ENCODE measurements at regions not wholly inside any gene's neighbourhood (a gene's known extent, or its start where the extent isn't known, plus 50 kb on each side); places are given as distances from the start of the nearest gene placed in this dataset.

- Histone ChIP-seq H3K36me3 (no peaks in the 10 kb centered on the region), H3K4me1 (no peaks in the 10 kb centered on the region), H3K27ac (no peak overlapping the region), H3K4me3 (no peak overlapping the region), H3K9me3 (peaks cover 0 to 17% (median 8%) of the 10 kb centered on the region in 11 donors), H3K27me3 (peaks cover 0 to 32% (median 8%) of the 10 kb centered on the region in 7 donors)
- no peak for TF ChIP-seq CTCF (IDR thresholded peaks at IDR 0.05)
- intact Hi-C loops (cut with DNase I), result no loop called here
- DNase-seq (no peak), ATAC-seq (no peak)
- 80 to 84% methylated on average over 3 of the region's 3 CpGs for WGBS, 2 donors
Observed at GRCh38 chr15:69868756-69869155, 229.0 kb downstream of the TLE3 start.

- DNase-seq, result no peak
- TF ChIP-seq CTCF (IDR thresholded peaks at IDR 0.05), result no peak
- peaks cover 0 to 32% (median 7%) of the 10 kb centered on the region in 7 donors for H3K27me3 ChIP-seq
- H3K4me1 ChIP-seq, result no peaks in the 10 kb centered on the region
- H3K4me3 ChIP-seq, result no peak overlapping the region
- ATAC-seq, result no peak
- peaks cover 0 to 22% (median 13%) of the 10 kb centered on the region in 11 donors for H3K9me3 ChIP-seq
- 45 to 48% methylated on average over 2 of the region's 2 CpGs for WGBS, 2 donors
- H3K27ac ChIP-seq, result no peak overlapping the region
- no peaks in the 10 kb centered on the region for H3K36me3 ChIP-seq
- intact Hi-C loops (cut with DNase I), result no loop called here
Observed at GRCh38 chr15:69869291-69869690, 228.4 kb downstream of the TLE3 start.

- Histone ChIP-seq H3K4me3 (no peak overlapping the region), H3K4me1 (no peaks in the 10 kb centered on the region), H3K9me3 (peaks cover 0 to 29% (median 18%) of the 10 kb centered on the region in 11 donors), H3K27me3 (peaks cover 0 to 32% (median 7%) of the 10 kb centered on the region in 7 donors), H3K36me3 (no peaks in the 10 kb centered on the region), H3K27ac (no peak overlapping the region)
- WGBS, 2 donors, result 66 to 73% methylated on average over 9 of the region's 9 CpGs
- no peak for TF ChIP-seq CTCF (IDR thresholded peaks at IDR 0.05)
- DNase-seq, result no peak
- no peak for ATAC-seq
- intact Hi-C loops (cut with DNase I), result no loop called here
Observed at GRCh38 chr15:69869881-69870505, 227.7 kb downstream of the TLE3 start.

GRCh38 chr15:69871511-69872134, 226.1 kb downstream of the TLE3 start:
- H3K4me1 ChIP-seq, result no peaks in the 10 kb centered on the region
- TF ChIP-seq CTCF (IDR thresholded peaks at IDR 0.05), result no peak
- no peak for DNase-seq
- H3K4me3 ChIP-seq, result no peak overlapping the region
- peaks cover 0 to 31% (median 18%) of the 10 kb centered on the region in 11 donors for H3K9me3 ChIP-seq
- WGBS, 2 donors, result 77 to 85% methylated on average over 7 of the region's 7 CpGs
- no peak for ATAC-seq
- peaks cover 0 to 31% (median 7%) of the 10 kb centered on the region in 7 donors for H3K27me3 ChIP-seq
- H3K36me3 ChIP-seq, result no peaks in the 10 kb centered on the region
- intact Hi-C loops (cut with DNase I), result no loop called here
- H3K27ac ChIP-seq, result no peak overlapping the region

All from heart right ventricle (tissue), 16 donors.